Endothelial cell of umbilical vein (primary cell): ENCODE measurements at regions not wholly inside any gene's neighbourhood (a gene's known extent, or its start where the extent isn't known, plus 50 kb on each side); places are given as distances from the start of the nearest gene placed in this dataset.

Experiments used
- BruUV-seq: library from RNA; stranded (reverse); fragments of 400-500 nt; replicated peaks from 2 replicates; lab custom pipeline; 2021; lab: Mats Ljungman, UMichigan
- CTCF ChIA-PET: fragments of 300-600, 350-600 bp; sonication (Branson Sonifier 250); formaldehyde crosslinking; loops from one replicate; lab custom pipeline; 2021; ENCODE audit warnings: antibody characterized with exemption, inconsistent platforms; lab: Charles Lee
- POLR2A ChIA-PET: fragments of 300-600, 350-600 bp; sonication (Branson Sonifier 250); formaldehyde crosslinking; loops from one replicate; lab custom pipeline; 2021; ENCODE audit warnings: antibody characterized with exemption, inconsistent platforms; lab: Charles Lee
- DNase-seq: peaks from one replicate; pipeline ENCODE4 v3.0.0-alpha.2; 2011; ENCODE audit warnings: low read depth, low spot score
- FAIRE-seq: peaks from 2 replicates; lab custom pipeline; 2011; peaks lifted over from hg19 to GRCh38; lab: Jason Lieb, UNC
- H2AFZ ChIP-seq: 2 replicates; pipeline ENCODE4 v1.6.0; 2012; ENCODE audit warnings: low read depth, low read length, control low read depth, inconsistent platforms
- H3K27ac ChIP-seq: 2 replicates; pipeline ENCODE4 v1.5.1; 2011; ENCODE audit warnings: low read depth, mild to moderate bottlenecking, control low read depth, low read length, moderate library complexity; ENCODE audit not compliant: insufficient read depth
- H3K27me3 ChIP-seq, 2 experiments: 2 replicates each; pipeline versions ENCODE4 v1.6.0 to v1.6.1; 2011; ENCODE audit warnings: low read length in 2 of 2, mixed read lengths in 1 of 2; ENCODE audit not compliant: control insufficient read depth in 2 of 2, insufficient read depth in 2 of 2
- H3K36me3 ChIP-seq, 2 experiments: 2 replicates in 1 of 2; 3 replicates in 1 of 2; pipeline ENCODE4 v1.5.1; 2011; ENCODE audit warnings: low read length in 2 of 2, mild to moderate bottlenecking in 1 of 2, moderate library complexity in 1 of 2; ENCODE audit not compliant: control insufficient read depth in 2 of 2, insufficient read depth in 2 of 2; ENCODE audit errors: extremely low read depth in 1 of 2
- H3K4me1 ChIP-seq: 3 replicates; pipeline ENCODE4 v1.5.1; 2011; ENCODE audit warnings: mild to moderate bottlenecking, low read length; ENCODE audit not compliant: control insufficient read depth, insufficient read depth; ENCODE audit errors: extremely low read depth
- H3K4me2 ChIP-seq: 2 replicates; pipeline ENCODE4 v1.6.1; 2011; ENCODE audit warnings: low read length, control low read depth, mixed read lengths; ENCODE audit not compliant: insufficient read depth
- H3K4me3 ChIP-seq, 3 experiments: fragments of 200-600 bp in 1 of 3; sonication (generic), shearing (Covaris generic) in 1 of 3; replicated peaks in 1 of 3; 2 replicates each; pipeline ENCODE4 v1.5.1; 2011 to 2016; ENCODE audit warnings: control low read depth in 3 of 3, low read length in 3 of 3, mild to moderate bottlenecking in 2 of 3, inconsistent platforms in 1 of 3, low read depth in 1 of 3, moderate library complexity in 1 of 3; ENCODE audit not compliant: insufficient read depth in 1 of 3
- H3K79me2 ChIP-seq: 2 replicates; pipeline ENCODE4 v1.6.0; 2012; ENCODE audit warnings: low read length, inconsistent platforms; ENCODE audit not compliant: control insufficient read depth, insufficient read depth
- H3K9ac ChIP-seq: replicated peaks from 2 replicates; pipeline ENCODE3; 2011; ENCODE audit warnings: low read length, control low read depth; ENCODE audit not compliant: insufficient read depth; ENCODE audit errors: extremely low read depth
- H3K9me1 ChIP-seq: replicated peaks from 3 replicates; pipeline ENCODE4 v1.6.0; 2011; ENCODE audit warnings: mild to moderate bottlenecking, low read length; ENCODE audit not compliant: control insufficient read depth, insufficient read depth; ENCODE audit errors: extremely low read depth
- H3K9me3 ChIP-seq: replicated peaks from 2 replicates; pipeline ENCODE4 v1.5.1; 2012; ENCODE audit warnings: low read length, inconsistent platforms; ENCODE audit not compliant: control insufficient read depth, insufficient read depth
- H4K20me1 ChIP-seq: replicated peaks from 2 replicates; pipeline ENCODE3; 2011; ENCODE audit warnings: mild to moderate bottlenecking, low read length; ENCODE audit not compliant: control insufficient read depth, insufficient read depth; ENCODE audit errors: extremely low read depth
- CTCF ChIP-seq, 2 donors: IDR thresholded peaks; 1 replicate in 1 of 2; 2 replicates in 1 of 2; pipeline ENCODE4 v1.5.1; 2011; ENCODE audit warnings: low read length in 2 of 2, mild to moderate bottlenecking in 2 of 2, moderate library complexity in 2 of 2, control low read depth in 1 of 2, inconsistent platforms in 1 of 2, low read depth in 1 of 2; ENCODE audit not compliant: insufficient read depth in 1 of 2; ENCODE audit errors: extremely low read depth in 1 of 2
- EZH2 ChIP-seq: IDR thresholded peaks from 2 replicates; pipeline ENCODE4 v1.6.1; 2012; ENCODE audit warnings: borderline replicate concordance, low read depth, mild to moderate bottlenecking, moderate library complexity, low read length, inconsistent platforms; ENCODE audit not compliant: severe bottlenecking
- FOS ChIP-seq: IDR thresholded peaks from 2 replicates; pipeline ENCODE4 v1.6.1; 2011; ENCODE audit warnings: mild to moderate bottlenecking, low read length, moderate library complexity, borderline replicate concordance; ENCODE audit not compliant: insufficient read depth
- GATA2 ChIP-seq: IDR thresholded peaks from 2 replicates; pipeline ENCODE4 v1.7.0; 2011; ENCODE audit warnings: low read depth, mild to moderate bottlenecking, moderate library complexity, mixed read lengths, low read length; ENCODE audit not compliant: insufficient read length, insufficient read depth
- JUN ChIP-seq: IDR thresholded peaks from 2 replicates; pipeline ENCODE4 v1.6.1; 2011; ENCODE audit warnings: borderline replicate concordance, low read depth; ENCODE audit not compliant: insufficient read length, insufficient read depth
- MAX ChIP-seq: IDR thresholded peaks from 2 replicates; pipeline ENCODE4 v1.6.1; 2011; ENCODE audit not compliant: insufficient read depth, insufficient read length
- MYC ChIP-seq: IDR thresholded peaks from one replicate; pipeline ENCODE4 v1.6.1; 2011; ENCODE audit warnings: mild to moderate bottlenecking, low read depth, low read length
- POLR2A ChIP-seq: IDR thresholded peaks from 2 replicates; pipeline ENCODE4 v1.6.1; 2012; ENCODE audit warnings: low read depth, mild to moderate bottlenecking, control low read depth, low read length
- POLR2AphosphoS5 ChIP-seq: IDR thresholded peaks from 2 replicates; pipeline ENCODE4 v1.6.1; 2012; ENCODE audit warnings: low read depth, mild to moderate bottlenecking, control low read depth, low read length, moderate library complexity; ENCODE audit not compliant: insufficient read depth
- dilution Hi-C: fragments of 300-500 bp; cut with MboI; formaldehyde crosslinking; loops from one replicate; pipeline ENCODE4 v1.15.0; 2019; ENCODE audit warnings: low sequenced_read_pairs; ENCODE audit not compliant: extremely low pct_ligation_motif_present
- intact Hi-C: fragments of 100-400 bp; cut with micrococcal nuclease; formaldehyde crosslinking; loops from one replicate; pipeline ENCODE4 v1.10.0; 2022

- H2AFZ ChIP-seq, result no peak overlapping the region
- no peak overlapping the region for H3K9ac ChIP-seq
- no peaks in the 10 kb centered on the region for H3K9me3 ChIP-seq
- no peaks in the 10 kb centered on the region for H3K9me1 ChIP-seq
- no peak overlapping the region for H3K4me2 ChIP-seq
- TF ChIP-seq POLR2A, result no peak
- no peak for TF ChIP-seq JUN
- no peak for TF ChIP-seq CTCF (IDR thresholded peaks at IDR 0.05; ENCODE audit: extremely low read depth in 1 of 2, insufficient read depth in 1 of 2, low read depth in 1 of 2, low read length in 2 of 2)
- no peak for TF ChIP-seq POLR2AphosphoS5
- no peak for TF ChIP-seq GATA2
- TF ChIP-seq EZH2, result no peak
- TF ChIP-seq MAX, result no peak
- TF ChIP-seq FOS, result no peak
- TF ChIP-seq MYC, result no peak
- H3K4me3 ChIP-seq, result no peak overlapping the region
- ChIA-PET POLR2A (no interaction called here), CTCF (no interaction called here)
- no peaks in the 10 kb centered on the region for H3K27me3 ChIP-seq
- DNase-seq (no peak), FAIRE-seq (no peak)
- dilution Hi-C loops, result no loop called here
- no peaks in the 10 kb centered on the region for H4K20me1 ChIP-seq
- H3K36me3 ChIP-seq, result no peaks in the 10 kb centered on the region
- intact Hi-C loops, result no loop called here
- no peak overlapping the region for H3K27ac ChIP-seq
- no peaks in the 10 kb centered on the region for H3K4me1 ChIP-seq
- BruUV-seq, result no TSS peak
- H3K79me2 ChIP-seq, result no peaks in the 10 kb centered on the region
These were observed 134.3 kb downstream of the MID1IP1 start for GRCh38 chrX:38935561-38935960.
